Stomach smooth muscle (tissue), 2 donors: ENCODE measurements at regions not wholly inside any gene's neighbourhood (a gene's known extent, or its start where the extent isn't known, plus 50 kb on each side); places are given as distances from the start of the nearest gene placed in this dataset.

Experiments used
- H3K27ac ChIP-seq: one replicate; pipeline ENCODE4 v1.7.0; 2013; ENCODE audit warnings: mild to moderate bottlenecking, low read length, inconsistent platforms
- H3K27me3 ChIP-seq, 2 donors: one replicate each; pipeline ENCODE4 v1.7.0; 2013; ENCODE audit warnings: low read length in 2 of 2; ENCODE audit not compliant: insufficient read depth in 2 of 2, control insufficient read depth in 1 of 2
- H3K36me3 ChIP-seq, 2 donors: one replicate each; pipeline ENCODE4 v1.7.0; 2013; ENCODE audit warnings: low read length in 2 of 2; ENCODE audit not compliant: control insufficient read depth in 2 of 2, insufficient read depth in 2 of 2
- H3K4me1 ChIP-seq: one replicate; pipeline ENCODE4 v1.7.0; 2013; ENCODE audit warnings: low read length; ENCODE audit not compliant: control insufficient read depth, insufficient read depth
- H3K4me3 ChIP-seq, 2 donors: one replicate each; pipeline ENCODE4 v1.7.0; 2013; ENCODE audit warnings: low read length in 2 of 2
- H3K9ac ChIP-seq, 2 donors: one replicate each; pipeline ENCODE4 v1.7.0; 2013; ENCODE audit warnings: low read length in 2 of 2, mild to moderate bottlenecking in 1 of 2
- H3K9me3 ChIP-seq, 2 donors: one replicate each; pipeline ENCODE4 v1.7.0; 2013; ENCODE audit warnings: low read length in 2 of 2; ENCODE audit not compliant: control insufficient read depth in 2 of 2
- donor health status: healthy.
- donor health status: Pancreatic carcinoma.

DNA sequence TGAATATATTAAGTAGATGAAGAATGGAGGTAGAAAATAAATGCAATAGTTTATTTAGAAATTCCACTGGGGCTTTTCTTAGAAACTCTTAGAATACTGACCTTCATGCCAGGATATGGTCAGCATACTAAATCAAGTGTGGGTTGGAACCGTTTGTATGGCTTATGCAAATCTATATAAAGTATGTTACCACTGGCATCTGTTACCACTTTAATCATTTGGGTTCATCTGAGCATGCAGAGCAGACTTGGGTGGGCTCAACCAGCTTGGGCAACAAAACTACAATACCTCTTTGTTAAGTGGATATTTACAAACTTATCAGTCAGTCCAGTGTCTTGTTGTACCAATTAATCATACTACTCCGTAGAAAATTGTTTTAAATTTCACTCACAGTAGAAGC lies 125.8 kb downstream of the CRPPA start:
- no peaks in the 10 kb centered on the region for H3K9me3 ChIP-seq
- H3K4me1 ChIP-seq = no peaks in the 10 kb centered on the region
- H3K36me3 ChIP-seq = no peaks in the 10 kb centered on the region

DNA sequence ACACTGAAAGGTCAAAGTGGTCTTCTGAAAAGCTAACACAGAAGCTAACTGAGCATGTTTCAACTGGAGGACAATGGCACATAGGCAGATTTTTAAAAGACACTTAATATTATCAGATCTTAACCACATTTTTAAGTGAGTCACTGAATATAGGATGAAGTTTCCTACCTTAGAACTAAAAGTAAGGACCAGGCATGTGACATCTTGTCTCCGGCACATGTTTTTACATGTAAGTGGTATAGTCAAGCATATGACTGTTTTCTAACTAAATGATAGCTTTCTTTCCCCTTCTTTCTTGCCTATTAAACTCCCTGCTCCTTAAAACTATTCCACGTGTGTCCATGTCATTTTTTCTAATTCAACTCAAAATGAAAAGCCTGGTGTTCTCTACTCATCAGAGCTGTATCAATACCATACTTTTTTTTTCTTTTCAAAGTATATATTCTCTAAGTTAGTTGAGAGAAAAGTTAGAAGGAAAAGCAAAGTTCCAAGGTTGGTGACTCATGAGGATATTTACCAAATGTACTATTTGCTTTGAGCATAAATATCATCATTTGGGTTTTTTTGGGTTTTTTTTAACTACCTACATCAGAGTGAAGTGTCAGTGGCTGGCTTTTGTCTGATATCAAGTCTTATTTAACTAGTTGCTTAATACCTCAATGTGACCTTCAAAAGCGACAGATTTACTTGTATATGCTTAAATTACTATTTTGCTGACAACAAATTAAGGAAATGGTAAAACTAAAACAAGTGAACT lies 127.5 kb downstream of the CRPPA start:
- Histone ChIP-seq H3K4me3 (no peak overlapping the region), H3K9ac (no peak overlapping the region), H3K36me3 (no peaks in the 10 kb centered on the region), H3K9me3 (no peaks in the 10 kb centered on the region), H3K4me1 (no peaks in the 10 kb centered on the region), H3K27me3 (no peaks in the 10 kb centered on the region), H3K27ac (no peak overlapping the region)

More for the DNA sequence above, 125.8 kb downstream of the CRPPA start:
- Histone ChIP-seq H3K27me3 (no peaks in the 10 kb centered on the region), H3K9ac (no peak overlapping the region), H3K27ac (no peak overlapping the region), H3K4me3 (no peak overlapping the region)

DNA sequence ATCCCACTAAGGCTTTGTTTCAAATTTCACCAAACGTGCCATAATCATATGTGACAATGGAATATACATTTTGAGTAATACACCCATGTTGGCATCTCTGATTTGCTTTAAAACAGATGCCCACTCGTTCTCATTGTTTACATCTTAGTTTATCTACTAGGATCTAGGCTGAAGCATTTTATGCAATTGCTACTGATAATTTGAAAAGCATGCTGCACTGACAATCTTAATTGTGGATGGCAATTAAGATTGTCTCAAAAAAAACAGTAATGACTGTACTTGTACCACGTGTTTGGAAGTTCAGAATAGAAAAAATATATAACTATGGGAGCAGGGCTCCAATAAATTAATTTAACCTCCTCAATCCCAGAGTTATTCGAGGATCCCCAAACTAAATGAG lies 136.8 kb downstream of the CRPPA start:
- Histone ChIP-seq H3K4me3 (no peak overlapping the region), H3K9me3 (no peaks in the 10 kb centered on the region)

DNA sequence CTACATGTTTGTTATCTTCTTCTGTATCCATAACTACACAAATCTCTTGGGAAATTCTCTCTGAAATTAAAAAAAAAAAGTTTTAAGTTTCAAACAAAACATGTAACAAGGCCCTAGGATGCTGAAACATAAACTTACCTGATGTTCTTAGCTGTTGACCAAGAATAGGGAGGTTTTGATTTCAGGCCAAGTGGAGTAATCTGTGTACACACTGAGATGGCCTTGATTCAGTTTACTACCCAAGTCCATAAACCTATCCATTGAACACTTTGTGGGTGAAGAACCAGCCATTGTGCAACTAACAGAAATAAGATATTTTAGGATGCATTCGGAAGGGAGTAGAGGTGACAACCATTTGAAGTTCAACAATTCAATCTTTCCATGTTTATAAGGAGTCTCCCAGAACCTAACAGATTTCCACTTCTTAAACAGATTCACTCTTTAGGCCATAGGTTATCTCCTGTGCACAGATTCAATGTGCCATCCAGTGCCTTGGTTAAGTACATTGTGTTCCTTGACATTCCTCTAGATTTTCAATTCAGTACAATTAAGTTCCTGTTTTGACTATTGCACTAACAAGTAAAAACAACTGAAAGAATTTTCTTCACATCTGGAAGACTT lies 143.1 kb downstream of the CRPPA start:
- Histone ChIP-seq H3K9me3 (no peaks in the 10 kb centered on the region), H3K9ac (no peak overlapping the region), H3K4me3 (no peak overlapping the region), H3K36me3 (no peaks in the 10 kb centered on the region), H3K4me1 (no peaks in the 10 kb centered on the region), H3K27ac (no peak overlapping the region), H3K27me3 (no peaks in the 10 kb centered on the region)

More for the DNA sequence above, 136.8 kb downstream of the CRPPA start:
- no peaks in the 10 kb centered on the region for H3K4me1 ChIP-seq
- H3K9ac ChIP-seq = no peak overlapping the region
- no peaks in the 10 kb centered on the region for H3K36me3 ChIP-seq
- no peaks in the 10 kb centered on the region for H3K27me3 ChIP-seq
- no peak overlapping the region for H3K27ac ChIP-seq

DNA sequence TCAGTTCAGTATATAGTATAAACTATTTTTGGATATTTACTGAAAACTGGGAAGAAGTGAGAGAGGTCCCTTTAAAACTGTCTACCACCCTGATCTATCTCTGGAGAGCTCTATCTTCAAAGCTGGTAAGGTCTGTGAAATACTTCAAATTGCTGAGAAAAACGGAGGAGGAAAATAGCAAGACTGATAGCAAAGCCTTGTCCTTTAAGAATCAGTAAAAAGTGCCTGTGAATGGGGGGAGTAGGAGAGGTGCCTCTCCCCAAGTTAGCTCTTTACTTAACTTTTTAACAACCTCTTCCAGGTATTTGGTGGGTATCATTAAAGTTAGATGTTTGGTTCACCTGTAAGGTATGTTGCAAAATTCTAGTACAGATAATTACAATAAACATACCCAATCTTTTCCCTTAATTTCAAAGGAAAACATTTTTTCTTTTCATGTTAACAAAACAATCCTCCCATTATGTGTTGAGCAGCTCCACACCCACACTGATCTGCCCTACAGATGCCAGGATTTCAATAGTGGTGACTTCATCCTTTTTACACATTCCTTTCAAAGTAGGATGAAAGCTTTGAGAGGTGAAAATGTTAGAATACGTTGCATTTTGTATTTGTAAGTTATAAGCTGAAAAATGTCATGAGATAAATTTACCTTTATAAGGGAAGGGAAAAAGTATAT lies 149.2 kb downstream of the CRPPA start:
- H3K9me3 ChIP-seq = no peaks in the 10 kb centered on the region
- H3K27ac ChIP-seq = no peak overlapping the region
- H3K27me3 ChIP-seq = no peaks in the 10 kb centered on the region
- H3K4me3 ChIP-seq = no peak overlapping the region
- H3K4me1 ChIP-seq = no peaks in the 10 kb centered on the region
- no peaks in the 10 kb centered on the region for H3K36me3 ChIP-seq
- H3K9ac ChIP-seq = no peak overlapping the region

DNA sequence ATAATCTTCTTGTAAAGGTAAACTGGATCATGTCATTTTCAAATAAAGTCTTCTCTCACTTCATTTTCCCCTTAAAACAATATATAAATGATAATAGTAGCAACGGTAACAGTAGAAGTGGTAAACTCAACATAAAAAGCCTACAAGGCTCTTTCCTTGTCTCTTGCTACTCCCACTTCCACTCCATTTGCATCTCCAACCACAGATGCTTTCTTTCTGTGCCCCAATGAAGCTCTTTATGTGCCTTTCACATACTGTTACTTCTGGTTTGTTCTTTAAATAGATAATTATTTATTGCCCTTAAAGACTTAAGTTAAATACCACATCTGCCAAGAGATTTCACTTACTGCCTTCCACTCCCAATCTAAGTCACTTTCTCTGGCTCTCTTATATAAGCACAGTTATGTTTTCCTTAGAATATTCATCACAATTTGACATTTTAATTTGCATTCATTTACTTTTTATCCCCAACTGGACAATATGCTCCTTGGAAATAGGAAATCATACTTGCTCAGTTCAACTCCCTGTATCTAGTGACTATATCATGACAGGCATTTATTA lies 149.9 kb downstream of the CRPPA start:
- H3K4me1 ChIP-seq = no peaks in the 10 kb centered on the region
- H3K36me3 ChIP-seq = no peaks in the 10 kb centered on the region
- H3K9me3 ChIP-seq = no peaks in the 10 kb centered on the region
- no peak overlapping the region for H3K27ac ChIP-seq
- no peak overlapping the region for H3K9ac ChIP-seq
- no peak overlapping the region for H3K4me3 ChIP-seq
- no peaks in the 10 kb centered on the region for H3K27me3 ChIP-seq

DNA sequence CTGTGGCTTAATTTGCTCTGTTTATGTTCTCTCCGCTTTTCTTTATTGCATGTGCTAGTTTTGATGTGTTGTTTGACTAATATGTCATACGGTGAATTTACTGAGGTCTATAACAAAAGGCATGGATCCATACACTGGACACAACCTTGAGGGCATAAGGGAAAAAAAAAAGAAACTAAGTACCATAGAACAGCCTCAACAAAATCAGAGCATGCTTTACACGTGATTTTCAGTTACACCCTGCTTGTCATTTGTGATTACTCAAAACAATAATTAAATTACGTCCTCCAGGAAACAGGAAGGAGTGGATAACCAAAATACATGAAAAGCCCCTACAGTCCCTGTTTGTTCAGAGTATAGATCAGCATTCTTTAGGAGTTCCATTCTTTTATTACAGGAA lies 150.5 kb downstream of the CRPPA start:
- H3K36me3 ChIP-seq = no peaks in the 10 kb centered on the region
- H3K27me3 ChIP-seq = no peaks in the 10 kb centered on the region
- no peaks in the 10 kb centered on the region for H3K4me1 ChIP-seq
- no peak overlapping the region for H3K27ac ChIP-seq
- no peak overlapping the region for H3K4me3 ChIP-seq
- H3K9me3 ChIP-seq = no peaks in the 10 kb centered on the region
- H3K9ac ChIP-seq = no peak overlapping the region

DNA sequence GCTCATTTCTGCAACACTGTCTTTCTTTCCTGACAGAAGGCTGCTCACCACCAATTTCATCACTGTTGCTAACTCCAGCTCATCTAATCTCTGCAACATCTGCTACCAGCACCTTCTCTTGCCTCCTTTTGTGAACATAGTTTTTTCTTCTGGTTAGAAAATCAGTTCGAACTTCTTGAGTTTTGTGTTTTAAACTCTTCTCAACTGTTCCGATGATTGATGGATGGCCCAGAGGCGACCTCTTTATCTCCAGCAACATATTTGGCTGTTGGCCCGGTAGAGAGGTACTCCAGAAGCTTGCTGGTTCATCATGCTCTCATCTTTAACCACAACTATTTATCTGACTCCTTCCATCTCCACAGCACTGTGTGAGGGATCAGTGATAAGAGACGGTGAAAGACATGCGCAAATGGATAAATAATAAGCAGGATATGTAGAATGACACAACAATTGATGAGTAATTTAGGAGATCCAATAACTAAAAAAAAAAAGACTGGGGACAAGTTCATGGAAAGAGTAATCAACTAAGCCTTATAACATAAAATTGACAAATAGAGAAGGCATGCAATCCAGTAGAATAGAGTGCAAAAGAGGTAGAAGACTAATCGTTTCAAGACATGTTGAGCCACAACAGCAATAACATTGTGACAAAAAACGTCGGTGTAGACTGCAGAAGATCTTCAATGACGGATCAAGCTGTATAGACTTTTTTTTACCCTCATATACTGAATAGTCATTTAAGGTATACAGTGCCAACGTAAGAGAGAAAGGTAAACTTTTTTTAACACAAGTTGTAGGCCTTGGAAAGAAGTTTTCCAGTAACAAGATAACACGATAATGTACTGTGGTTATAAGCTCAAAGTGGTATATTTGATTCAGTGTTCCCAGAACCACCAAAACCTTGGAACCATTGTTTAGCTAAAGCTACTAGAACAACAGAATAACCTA lies 152.2 kb downstream of the CRPPA start:
- Histone ChIP-seq H3K36me3 (no peaks in the 10 kb centered on the region), H3K27ac (no peak overlapping the region), H3K4me1 (no peaks in the 10 kb centered on the region), H3K9me3 (no peaks in the 10 kb centered on the region), H3K4me3 (no peak overlapping the region), H3K27me3 (no peaks in the 10 kb centered on the region), H3K9ac (no peak overlapping the region)

DNA sequence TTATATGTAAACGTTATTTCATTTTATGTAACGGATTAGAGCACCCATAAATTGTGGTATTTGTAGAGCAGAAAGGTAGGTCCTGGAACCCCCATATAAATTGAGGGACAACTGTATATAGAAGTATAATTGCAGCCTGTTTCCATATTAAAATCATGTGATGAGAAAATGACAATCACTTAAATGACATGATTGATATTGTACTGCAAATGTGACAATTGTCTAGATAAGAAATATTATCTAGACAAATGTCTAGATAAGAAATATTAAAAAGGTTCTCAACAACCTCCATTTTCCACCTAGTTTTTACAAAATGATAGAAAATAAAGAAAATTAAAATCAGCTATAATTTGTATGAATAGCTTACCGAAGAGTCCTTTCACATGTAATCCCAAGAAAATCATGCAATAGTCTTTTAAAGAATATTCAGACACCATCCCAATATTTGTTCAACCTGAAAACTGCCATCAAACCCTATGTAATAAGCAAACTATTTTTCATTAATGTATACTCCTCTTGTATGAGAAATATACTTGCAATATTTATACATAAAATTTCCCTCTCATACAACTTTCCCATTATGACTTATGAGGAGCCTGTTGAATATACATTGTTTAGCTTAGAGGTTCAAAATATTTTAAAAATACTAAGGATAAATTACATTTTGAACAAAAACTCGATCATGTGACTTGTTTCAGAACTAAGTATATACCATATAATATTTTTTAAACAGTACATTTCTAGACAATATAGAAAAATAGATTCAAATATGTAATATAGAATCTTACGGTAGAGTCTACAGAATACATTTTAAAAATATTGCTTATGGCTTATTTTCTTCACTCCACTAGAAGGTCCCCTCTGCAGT lies 153.2 kb downstream of the CRPPA start:
- Histone ChIP-seq H3K4me3 (no peak overlapping the region), H3K9me3 (no peaks in the 10 kb centered on the region), H3K27ac (no peak overlapping the region)

More for the DNA sequence above, 153.2 kb downstream of the CRPPA start:
- H3K27me3 ChIP-seq = no peaks in the 10 kb centered on the region
- H3K4me1 ChIP-seq = no peaks in the 10 kb centered on the region
- no peak overlapping the region for H3K9ac ChIP-seq
- no peaks in the 10 kb centered on the region for H3K36me3 ChIP-seq
